H9 (cell line): ENCODE measurements at regions not wholly inside any gene's neighbourhood (a gene's known extent, or its start where the extent isn't known, plus 50 kb on each side); places are given as distances from the start of the nearest gene placed in this dataset.

Source experiments
- DNase-seq: peaks from one replicate; pipeline ENCODE4 v3.0.0-alpha.2; 2017
- H2AFZ ChIP-seq: one replicate; pipeline ENCODE4 v1.6.1; 2013; ENCODE audit warnings: mild to moderate bottlenecking, low read length, control low read depth, moderate library complexity
- H2AK5ac ChIP-seq: 2 replicates; pipeline ENCODE4 v1.6.1; 2013; ENCODE audit warnings: low read length, control low read depth, mixed read lengths; ENCODE audit not compliant: insufficient read length
- H2BK120ac ChIP-seq: one replicate; pipeline ENCODE4 v1.6.1; 2013; ENCODE audit warnings: low read depth, mild to moderate bottlenecking, low read length, control low read depth, inconsistent platforms; ENCODE audit not compliant: poor library complexity, severe bottlenecking
- H2BK12ac ChIP-seq: 2 replicates; pipeline ENCODE4 v1.6.1; 2013; ENCODE audit warnings: low read length, control low read depth, mixed read lengths, low read depth; ENCODE audit not compliant: insufficient read length
- H2BK15ac ChIP-seq: 2 replicates; pipeline ENCODE4 v1.6.1; 2013; ENCODE audit warnings: low read depth, low read length, control low read depth
- H2BK20ac ChIP-seq: one replicate; pipeline ENCODE4 v1.6.1; 2013; ENCODE audit warnings: low read depth, mild to moderate bottlenecking, low read length, control low read depth, inconsistent platforms; ENCODE audit not compliant: poor library complexity, severe bottlenecking
- H2BK5ac ChIP-seq: 2 replicates; pipeline ENCODE4 v1.6.1; 2013; ENCODE audit warnings: low read length, control low read depth, mixed read lengths; ENCODE audit not compliant: insufficient read length
- H3K14ac ChIP-seq: 2 replicates; pipeline ENCODE4 v1.6.1; 2013; ENCODE audit warnings: low read length, control low read depth; ENCODE audit not compliant: insufficient read depth
- H3K18ac ChIP-seq: 2 replicates; pipeline ENCODE4 v1.6.1; 2013; ENCODE audit warnings: low read depth, mild to moderate bottlenecking, mixed read lengths, low read length, control low read depth; ENCODE audit not compliant: insufficient read length
- H3K23ac ChIP-seq: 2 replicates; pipeline ENCODE4 v1.6.1; 2013; ENCODE audit warnings: low read length, control low read depth, mixed read lengths, low read depth; ENCODE audit not compliant: insufficient read length
- H3K23me2 ChIP-seq: 2 replicates; pipeline ENCODE4 v1.6.1; 2013; ENCODE audit warnings: low read depth, mild to moderate bottlenecking, mixed read lengths, low read length, control low read depth; ENCODE audit not compliant: insufficient read length, poor library complexity, severe bottlenecking
- H3K27ac ChIP-seq: 2 replicates; pipeline ENCODE4 v1.5.1; 2013; ENCODE audit warnings: low read length, control low read depth, mixed read lengths, low read depth; ENCODE audit not compliant: insufficient read length
- H3K27me3 ChIP-seq: 2 replicates; pipeline ENCODE4 v1.6.1; 2013; ENCODE audit warnings: low read length, control low read depth, inconsistent platforms; ENCODE audit not compliant: insufficient read depth
- H3K4ac ChIP-seq: 2 replicates; pipeline ENCODE4 v1.6.1; 2013; ENCODE audit warnings: low read depth, mild to moderate bottlenecking, control low read depth, inconsistent platforms, low read length, moderate library complexity
- H3K4me1 ChIP-seq: 2 replicates; pipeline ENCODE4 v1.6.1; 2013; ENCODE audit warnings: low read length, control low read depth, inconsistent platforms; ENCODE audit not compliant: insufficient read depth
- H3K4me2 ChIP-seq: 2 replicates; pipeline ENCODE4 v1.6.1; 2013; ENCODE audit warnings: low read length, control low read depth, mixed read lengths; ENCODE audit not compliant: insufficient read length, insufficient read depth
- H3K56ac ChIP-seq: 2 replicates; pipeline ENCODE4 v1.6.1; 2013; ENCODE audit warnings: low read depth, mild to moderate bottlenecking, mixed read lengths, low read length, control low read depth; ENCODE audit not compliant: insufficient read length
- H3K79me1 ChIP-seq: 2 replicates; pipeline ENCODE4 v1.6.1; 2013; ENCODE audit warnings: low read depth, mild to moderate bottlenecking, moderate library complexity, low read length, control low read depth, inconsistent platforms; ENCODE audit not compliant: insufficient read depth, poor library complexity, severe bottlenecking
- H3K79me2 ChIP-seq: 2 replicates; pipeline ENCODE4 v1.6.1; 2013; ENCODE audit warnings: low read length, control low read depth, inconsistent platforms; ENCODE audit not compliant: insufficient read depth
- H3K9ac ChIP-seq: 2 replicates; pipeline ENCODE4 v1.6.1; 2013; ENCODE audit warnings: low read length, control low read depth, mixed read lengths; ENCODE audit not compliant: insufficient read length; ENCODE audit errors: extremely low read depth
- H3K9me3 ChIP-seq: one replicate; pipeline ENCODE4 v1.6.1; 2013; ENCODE audit warnings: low read depth, low read length, inconsistent platforms; ENCODE audit not compliant: control insufficient read depth
- H3T11ph ChIP-seq: one replicate; pipeline ENCODE4 v1.6.1; 2013; ENCODE audit warnings: mild to moderate bottlenecking, low read length, control low read depth, inconsistent platforms
- H4K20me1 ChIP-seq: one replicate; pipeline ENCODE4 v1.6.1; 2013; ENCODE audit not compliant: control insufficient read depth, insufficient read length, insufficient read depth
- H4K5ac ChIP-seq: 2 replicates; pipeline ENCODE4 v1.6.1; 2013; ENCODE audit warnings: low read depth, mild to moderate bottlenecking, mixed read lengths, low read length, control low read depth; ENCODE audit not compliant: insufficient read length
- H4K8ac ChIP-seq: replicated peaks from 2 replicates; pipeline ENCODE4 v1.6.1; 2013; ENCODE audit warnings: low read length, control low read depth, mixed read lengths, low read depth; ENCODE audit not compliant: insufficient read length
- H4K91ac ChIP-seq: 2 replicates; pipeline ENCODE4 v1.6.1; 2013; ENCODE audit warnings: low read depth, mild to moderate bottlenecking, moderate library complexity, mixed read lengths, low read length, control low read depth; ENCODE audit not compliant: insufficient read length
- H3K27ac Mint-ChIP-seq, 3 experiments: 2 replicates in 2 of 3; 3 replicates in 1 of 3; pipeline ENCODE4 v1.8.0; 2020 to 2021; ENCODE audit warnings: mixed read lengths in 3 of 3, mild to moderate bottlenecking in 1 of 3, moderate library complexity in 1 of 3
- H3K27me3 Mint-ChIP-seq: 2 replicates; pipeline ENCODE4 v1.8.0; 2021; ENCODE audit warnings: low read depth, mild to moderate bottlenecking, moderate library complexity, mixed read lengths
- H3K36me3 Mint-ChIP-seq, 3 experiments: 2 replicates in 2 of 3; 3 replicates in 1 of 3; pipeline ENCODE4 v1.8.0; 2020 to 2021; ENCODE audit warnings: low read depth in 3 of 3, mixed read lengths in 3 of 3; ENCODE audit not compliant: insufficient read depth in 1 of 3
- H3K4me1 Mint-ChIP-seq, 2 experiments: 2 replicates each; pipeline ENCODE4 v1.8.0; 2020; ENCODE audit warnings: mixed read lengths in 2 of 2
- H3K4me3 Mint-ChIP-seq, 2 experiments: 2 replicates in 1 of 2; 3 replicates in 1 of 2; pipeline ENCODE4 v1.8.0; 2020 to 2021; ENCODE audit warnings: mild to moderate bottlenecking in 2 of 2, mixed read lengths in 2 of 2, moderate library complexity in 1 of 2
- H3K9me3 Mint-ChIP-seq, 2 experiments: 2 replicates in 1 of 2; 3 replicates in 1 of 2; pipeline ENCODE4 v1.8.0; 2020; ENCODE audit warnings: mild to moderate bottlenecking in 2 of 2, mixed read lengths in 2 of 2, moderate library complexity in 1 of 2
- WGBS: extraction: QIAGEN DNeasy Blood & Tissue Kit; methylation state at CpG from one replicate; pipeline ENCODE4 v1.1.7; 2013; ENCODE audit warnings: missing lambda C conversion rate, low lambda C conversion rate, mixed read lengths; ENCODE audit not compliant: insufficient read length; ENCODE audit errors: extremely low coverage; 5-methylcytosine and 5-hydroxymethylcytosine counted together
- TF ChIP-seq, protein P1 (sequence below): fragments of 200-600 bp; sonication (generic); conservative IDR thresholded peaks from 3 replicates; pipeline ENCODE4 v1.8.0; 2021; ENCODE audit warnings: antibody characterized with exemption, mild to moderate bottlenecking

- no peak overlapping the region for H4K5ac ChIP-seq
- peaks cover 0 to 9% of the 10 kb centered on the region in 2 experiments; a peak in 1 of 4 replicates for H3K4me1 Mint-ChIP-seq
- no peak overlapping the region for H2AK5ac ChIP-seq
- H2AFZ ChIP-seq = no peak overlapping the region
- H4K20me1 ChIP-seq = no peaks in the 10 kb centered on the region
- no peak overlapping the region for H4K8ac ChIP-seq
- peaks cover 9 to 14% of the 10 kb centered on the region in 2 experiments for H3K9me3 Mint-ChIP-seq
- no peak overlapping the region for H3K9ac ChIP-seq
- no peak overlapping the region for H2BK20ac ChIP-seq
- H3K56ac ChIP-seq = no peak overlapping the region
- TF ChIP-seq, protein P1, sequence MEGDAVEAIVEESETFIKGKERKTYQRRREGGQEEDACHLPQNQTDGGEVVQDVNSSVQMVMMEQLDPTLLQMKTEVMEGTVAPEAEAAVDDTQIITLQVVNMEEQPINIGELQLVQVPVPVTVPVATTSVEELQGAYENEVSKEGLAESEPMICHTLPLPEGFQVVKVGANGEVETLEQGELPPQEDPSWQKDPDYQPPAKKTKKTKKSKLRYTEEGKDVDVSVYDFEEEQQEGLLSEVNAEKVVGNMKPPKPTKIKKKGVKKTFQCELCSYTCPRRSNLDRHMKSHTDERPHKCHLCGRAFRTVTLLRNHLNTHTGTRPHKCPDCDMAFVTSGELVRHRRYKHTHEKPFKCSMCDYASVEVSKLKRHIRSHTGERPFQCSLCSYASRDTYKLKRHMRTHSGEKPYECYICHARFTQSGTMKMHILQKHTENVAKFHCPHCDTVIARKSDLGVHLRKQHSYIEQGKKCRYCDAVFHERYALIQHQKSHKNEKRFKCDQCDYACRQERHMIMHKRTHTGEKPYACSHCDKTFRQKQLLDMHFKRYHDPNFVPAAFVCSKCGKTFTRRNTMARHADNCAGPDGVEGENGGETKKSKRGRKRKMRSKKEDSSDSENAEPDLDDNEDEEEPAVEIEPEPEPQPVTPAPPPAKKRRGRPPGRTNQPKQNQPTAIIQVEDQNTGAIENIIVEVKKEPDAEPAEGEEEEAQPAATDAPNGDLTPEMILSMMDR = no peak
- WGBS = no CpG with 5 or more reads among the region's 6 CpGs
- no peaks in the 10 kb centered on the region for H3K79me1 ChIP-seq
- H3K23me2 ChIP-seq = no peaks in the 10 kb centered on the region
- H4K91ac ChIP-seq = no peak overlapping the region
- H3K4me2 ChIP-seq = no peak overlapping the region
- H3K4ac ChIP-seq = no peak overlapping the region
- H3K27me3 ChIP-seq = no peaks in the 10 kb centered on the region
- no peak overlapping the region for H2BK5ac ChIP-seq
- DNase-seq = no peak
- H3K27me3 Mint-ChIP-seq = peaks cover 9% of the 10 kb centered on the region; the same call in 1 of the 2 replicates
- H3K4me1 ChIP-seq = no peaks in the 10 kb centered on the region
- no peak overlapping the region for H3T11ph ChIP-seq
- no peak overlapping the region for H3K18ac ChIP-seq
- peaks cover 0 to 5% (median 0%) of the 10 kb centered on the region in 3 experiments; a peak in 5 of 7 replicates for H3K36me3 Mint-ChIP-seq
- no peak overlapping the region for H2BK120ac ChIP-seq
- peaks cover 5% of the 10 kb centered on the region for H3K9me3 ChIP-seq
- no peak overlapping the region for H3K14ac ChIP-seq
- H2BK12ac ChIP-seq = no peak overlapping the region
- no peak overlapping the region for H3K23ac ChIP-seq
- no peaks in the 10 kb centered on the region for H3K79me2 ChIP-seq
- H2BK15ac ChIP-seq = no peak overlapping the region
- H3K27ac Mint-ChIP-seq = no peak overlapping the region
- H3K4me3 Mint-ChIP-seq = no peak overlapping the region
- H3K27ac ChIP-seq = no peak overlapping the region
Measured at GRCh38 chr1:11406845-11407244, 72.1 kb upstream of the DISP3 start.
